ENCODE measurements at regions not wholly inside any gene's neighbourhood (a gene's known extent, or its start where the extent isn't known, plus 50 kb on each side); places are given as distances from the start of the nearest gene placed in this dataset.

- TF ChIP-seq CTCF (IDR thresholded peaks at IDR 0.05; ENCODE audit: low read depth, low read length, missing control alignments), result no peak
- no peak for DNase-seq (ENCODE audit: low read depth)
- H3K4me3 ChIP-seq (ENCODE audit: low read depth, low read length), result no peak overlapping the region
These were observed 470.6 kb upstream of the TSHZ3 start for GRCh38 chr19:31819837-31820236.

GRCh38 chr19:31821346-31821745 lies 472.1 kb upstream of the TSHZ3 start:
- H3K4me3 ChIP-seq (ENCODE audit: low read depth, low read length), result no peak overlapping the region
- no peak for TF ChIP-seq CTCF (IDR thresholded peaks at IDR 0.05; ENCODE audit: low read depth, low read length, missing control alignments)
- DNase-seq (ENCODE audit: low read depth), result no peak

- DNase-seq (ENCODE audit: low read depth), result no peak
- TF ChIP-seq CTCF (IDR thresholded peaks at IDR 0.05; ENCODE audit: low read depth, low read length, missing control alignments), result no peak
- H3K4me3 ChIP-seq (ENCODE audit: low read depth, low read length), result no peak overlapping the region
These were observed 476.2 kb upstream of the TSHZ3 start for GRCh38 chr19:31825134-31826094.

GRCh38 chr19:31826325-31826724 lies 477.1 kb upstream of the TSHZ3 start:
- H3K4me3 ChIP-seq (ENCODE audit: low read depth, low read length), result no peak overlapping the region
- no peak for DNase-seq (ENCODE audit: low read depth)
- no peak for TF ChIP-seq CTCF (IDR thresholded peaks at IDR 0.05; ENCODE audit: low read depth, low read length, missing control alignments)

- no peak for TF ChIP-seq CTCF (IDR thresholded peaks at IDR 0.05; ENCODE audit: low read depth, low read length, missing control alignments)
- no peak overlapping the region for H3K4me3 ChIP-seq (ENCODE audit: low read depth, low read length)
- no peak for DNase-seq (ENCODE audit: low read depth)
These were observed 482.4 kb upstream of the TSHZ3 start for GRCh38 chr19:31831421-31832175.

- no peak overlapping the region for H3K4me3 ChIP-seq (ENCODE audit: low read depth, low read length)
- no peak for TF ChIP-seq CTCF (IDR thresholded peaks at IDR 0.05; ENCODE audit: low read depth, low read length, missing control alignments)
- DNase-seq (ENCODE audit: low read depth), result no peak
These were observed 482.9 kb upstream of the TSHZ3 start for GRCh38 chr19:31832176-31832548.

All from GM12864 (cell line).